NB4 (cell line): ENCODE measurements at regions not wholly inside any gene's neighbourhood (a gene's known extent, or its start where the extent isn't known, plus 50 kb on each side); places are given as distances from the start of the nearest gene placed in this dataset.

Experiments used
- DNase-seq: peaks from one replicate; pipeline ENCODE4 v3.0.0; 2010; ENCODE audit warnings: low read depth
- H3K4me3 ChIP-seq: one replicate; pipeline ENCODE4 v1.5.1; 2011; ENCODE audit warnings: mild to moderate bottlenecking, low read depth, low read length, moderate library complexity
- CTCF ChIP-seq: IDR thresholded peaks from one replicate; pipeline ENCODE4 v1.5.1; 2012; ENCODE audit warnings: low read depth, low read length
- MAX ChIP-seq: IDR thresholded peaks from 2 replicates; pipeline ENCODE4 v1.6.1; 2011; ENCODE audit warnings: low read depth, low read length
- MYC ChIP-seq: IDR thresholded peaks from 2 replicates; pipeline ENCODE4 v1.6.1; 2011; ENCODE audit warnings: low read depth, low read length
- POLR2A ChIP-seq: IDR thresholded peaks from 2 replicates; pipeline ENCODE4 v1.6.1; 2011; ENCODE audit warnings: mild to moderate bottlenecking; ENCODE audit not compliant: insufficient read length; ENCODE audit errors: extremely low read depth

GRCh38 chr1:4109628-4109940, 209.5 kb upstream of the C1orf174 start:
- no peak overlapping the region for H3K4me3 ChIP-seq
- TF ChIP-seq POLR2A (no peak), CTCF (no peak), MAX (no peak)
- no peak for DNase-seq

GRCh38 chr1:4110888-4111287, 210.8 kb upstream of the C1orf174 start:
- TF ChIP-seq MAX (no peak), MYC (no peak), CTCF (no peak), POLR2A (no peak)
- H3K4me3 ChIP-seq, result no peak overlapping the region
- no peak for DNase-seq

GRCh38 chr1:4113897-4114296, 213.8 kb upstream of the C1orf174 start:
- TF ChIP-seq MAX (no peak), CTCF (no peak), POLR2A (no peak), MYC (no peak)
- no peak overlapping the region for H3K4me3 ChIP-seq
- DNase-seq, result no peak

- DNase-seq, result no peak
- H3K4me3 ChIP-seq, result no peak overlapping the region
- TF ChIP-seq POLR2A (no peak), MYC (no peak), MAX (no peak), CTCF (no peak)
Measured at GRCh38 chr1:4115191-4115900, 215.3 kb upstream of the C1orf174 start.

GRCh38 chr1:4117196-4117595, 217.1 kb upstream of the C1orf174 start:
- H3K4me3 ChIP-seq, result no peak overlapping the region
- DNase-seq, result no peak

More at GRCh38 chr1:4117196-4117595, 217.1 kb upstream of the C1orf174 start:
- TF ChIP-seq CTCF (no peak), MAX (no peak), POLR2A (no peak)
